ENCODE measurements at regions not wholly inside any gene's neighbourhood (a gene's known extent, or its start where the extent isn't known, plus 50 kb on each side); places are given as distances from the start of the nearest gene placed in this dataset.

DNA sequence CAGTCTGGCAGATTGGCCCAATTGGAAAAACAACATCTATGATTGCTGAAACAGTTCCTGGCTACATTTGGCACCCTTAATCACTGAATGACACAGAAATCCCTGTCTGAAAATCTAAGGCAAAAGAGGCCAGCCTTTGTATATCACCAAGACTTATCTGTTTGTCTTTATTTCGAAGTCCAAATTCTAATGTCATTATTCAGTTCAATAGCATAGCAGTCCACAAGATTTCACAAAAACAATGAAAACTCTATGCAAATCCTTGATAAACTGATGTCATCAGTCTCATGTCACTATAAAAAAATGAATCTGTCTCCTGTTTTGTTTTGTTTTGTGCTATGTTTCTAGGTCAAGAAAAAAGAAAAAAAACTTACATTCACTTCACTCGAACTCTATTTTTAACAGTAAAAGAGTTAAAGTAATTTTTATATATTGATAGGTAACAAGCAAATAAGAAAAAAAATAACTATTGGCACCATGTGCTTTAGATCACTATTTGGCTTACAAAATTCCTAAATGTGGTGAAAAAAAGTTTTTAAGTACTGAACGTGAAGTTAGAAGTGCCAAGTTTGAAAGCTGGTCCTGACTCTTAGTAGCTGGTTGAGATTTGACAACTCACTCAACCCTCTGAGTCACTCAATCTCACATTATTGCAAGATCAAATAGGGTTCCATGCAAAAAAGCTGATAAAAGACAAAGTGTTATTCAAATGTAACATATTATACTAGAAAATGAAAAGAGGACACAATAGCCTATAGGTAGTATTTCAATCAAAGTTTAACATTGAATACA is 359.3 kb downstream of the IRS1 start:
- in situ Hi-C loops (cut with MboI; ENCODE audit: low pct_unique_long_range_greater_than_20kb, low sequenced_read_pairs, unreplicated experiment) = no loop called here
- no peak for DNase-seq (ENCODE audit: low spot score)
- TF ChIP-seq, protein P1, sequence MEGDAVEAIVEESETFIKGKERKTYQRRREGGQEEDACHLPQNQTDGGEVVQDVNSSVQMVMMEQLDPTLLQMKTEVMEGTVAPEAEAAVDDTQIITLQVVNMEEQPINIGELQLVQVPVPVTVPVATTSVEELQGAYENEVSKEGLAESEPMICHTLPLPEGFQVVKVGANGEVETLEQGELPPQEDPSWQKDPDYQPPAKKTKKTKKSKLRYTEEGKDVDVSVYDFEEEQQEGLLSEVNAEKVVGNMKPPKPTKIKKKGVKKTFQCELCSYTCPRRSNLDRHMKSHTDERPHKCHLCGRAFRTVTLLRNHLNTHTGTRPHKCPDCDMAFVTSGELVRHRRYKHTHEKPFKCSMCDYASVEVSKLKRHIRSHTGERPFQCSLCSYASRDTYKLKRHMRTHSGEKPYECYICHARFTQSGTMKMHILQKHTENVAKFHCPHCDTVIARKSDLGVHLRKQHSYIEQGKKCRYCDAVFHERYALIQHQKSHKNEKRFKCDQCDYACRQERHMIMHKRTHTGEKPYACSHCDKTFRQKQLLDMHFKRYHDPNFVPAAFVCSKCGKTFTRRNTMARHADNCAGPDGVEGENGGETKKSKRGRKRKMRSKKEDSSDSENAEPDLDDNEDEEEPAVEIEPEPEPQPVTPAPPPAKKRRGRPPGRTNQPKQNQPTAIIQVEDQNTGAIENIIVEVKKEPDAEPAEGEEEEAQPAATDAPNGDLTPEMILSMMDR (IDR thresholded peaks at IDR 0.05; ENCODE audit: extremely low read depth, insufficient read depth, missing control alignments) = no peak

DNA sequence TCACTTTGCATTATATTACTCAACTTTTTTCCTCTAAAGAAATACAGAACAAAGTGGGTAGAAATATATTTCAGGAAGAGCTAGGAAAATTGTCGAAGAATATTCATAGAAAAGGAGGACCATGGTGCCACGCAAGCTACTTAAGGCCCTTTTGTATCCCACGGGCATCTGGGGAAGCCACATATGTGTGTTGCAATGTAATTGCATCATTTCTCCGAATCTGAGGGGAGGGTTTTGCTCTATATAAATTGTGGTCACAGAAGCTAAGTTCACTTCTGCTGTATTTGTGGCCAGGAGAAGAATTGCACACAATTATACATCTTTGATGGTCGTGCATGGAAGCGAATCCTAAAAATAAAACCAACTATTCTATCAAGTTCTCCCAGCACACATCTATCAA is 360.3 kb downstream of the IRS1 start:
- in situ Hi-C loops (cut with MboI; ENCODE audit: low pct_unique_long_range_greater_than_20kb, low sequenced_read_pairs, unreplicated experiment) = no loop called here
- TF ChIP-seq, protein P1 (IDR thresholded peaks at IDR 0.05; ENCODE audit: extremely low read depth, insufficient read depth, missing control alignments) = no peak
- no peak for DNase-seq (ENCODE audit: low spot score)

DNA sequence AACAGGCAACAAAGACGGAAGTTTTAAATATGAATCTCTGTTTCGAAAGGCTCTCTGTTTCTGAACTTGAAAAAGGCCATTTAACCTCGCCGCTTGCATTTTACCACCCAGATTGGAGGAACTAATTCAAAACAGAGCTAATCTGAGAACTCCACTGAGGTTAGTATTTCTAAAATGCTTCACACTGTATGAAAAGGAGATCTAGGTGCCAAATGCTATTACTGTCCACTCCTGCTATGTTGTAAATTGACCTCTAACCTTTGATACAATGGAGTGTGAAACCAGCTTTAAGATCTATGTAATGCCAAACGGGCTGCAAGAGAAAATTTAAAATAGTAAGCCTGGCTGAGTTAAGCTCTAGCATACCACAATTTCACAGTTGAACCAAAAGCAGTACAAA is 364.5 kb downstream of the IRS1 start:
- in situ Hi-C loops (cut with MboI; ENCODE audit: low pct_unique_long_range_greater_than_20kb, low sequenced_read_pairs, unreplicated experiment) = no loop called here
- no peak for DNase-seq (ENCODE audit: low spot score)
- TF ChIP-seq, protein P1 (IDR thresholded peaks at IDR 0.05; ENCODE audit: extremely low read depth, insufficient read depth, missing control alignments) = no peak

DNA sequence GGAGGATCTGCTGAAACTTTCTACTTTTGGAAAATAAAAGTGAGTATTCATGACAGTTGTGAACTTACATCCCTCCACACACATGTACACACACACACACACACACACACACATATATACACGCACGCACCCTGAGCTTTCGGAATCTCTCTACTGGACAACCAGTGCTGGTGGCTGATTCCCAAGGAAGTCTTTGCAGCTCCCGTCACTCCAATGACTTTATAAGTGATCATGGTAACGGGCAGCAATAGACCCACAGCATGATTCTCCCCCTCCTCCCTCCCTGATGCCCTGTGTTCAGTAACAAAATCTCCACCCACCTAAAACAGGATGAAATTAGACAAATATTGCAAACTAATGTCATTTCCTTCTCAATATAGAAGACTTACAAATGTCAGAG is 364.9 kb downstream of the IRS1 start:
- DNase-seq (ENCODE audit: low spot score) = no peak
- in situ Hi-C loops (cut with MboI; ENCODE audit: low pct_unique_long_range_greater_than_20kb, low sequenced_read_pairs, unreplicated experiment) = no loop called here
- TF ChIP-seq, protein P1 (IDR thresholded peaks at IDR 0.05; ENCODE audit: extremely low read depth, insufficient read depth, missing control alignments) = no peak

DNA sequence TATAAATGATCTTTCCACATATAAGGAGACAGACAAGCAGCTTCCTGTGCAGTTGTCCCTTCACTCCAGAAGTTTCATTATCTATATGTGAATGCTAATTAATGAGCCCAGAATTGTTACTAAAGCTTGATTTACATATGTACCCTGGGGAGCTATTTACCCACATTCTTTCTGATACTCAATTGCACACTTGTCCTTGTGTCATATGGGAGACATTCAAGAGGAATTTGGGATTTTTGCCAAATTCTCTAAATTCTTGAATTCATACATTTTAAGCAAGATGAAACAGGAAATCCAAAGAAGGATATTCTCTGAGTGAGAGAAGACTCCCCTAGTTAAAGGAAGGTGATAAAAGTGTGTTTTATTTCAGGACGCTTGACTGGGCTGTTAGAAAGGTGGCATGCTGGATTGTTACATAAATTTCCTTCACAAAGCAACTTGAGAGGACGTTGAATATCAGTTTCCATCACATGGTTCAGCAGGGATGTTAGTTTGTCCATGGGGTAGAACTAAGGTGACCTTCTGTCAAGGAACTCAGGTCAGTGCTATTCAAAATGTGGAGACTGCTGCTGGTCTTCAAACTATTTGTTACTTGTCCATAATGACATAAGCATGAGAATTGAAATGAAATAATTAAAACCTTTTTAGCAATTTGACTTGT is 368.2 kb downstream of the IRS1 start:
- in situ Hi-C loops (cut with MboI; ENCODE audit: low pct_unique_long_range_greater_than_20kb, low sequenced_read_pairs, unreplicated experiment) = no loop called here
- TF ChIP-seq, protein P1 (IDR thresholded peaks at IDR 0.05; ENCODE audit: extremely low read depth, insufficient read depth, missing control alignments) = no peak
- no peak for DNase-seq (ENCODE audit: low spot score)

DNA sequence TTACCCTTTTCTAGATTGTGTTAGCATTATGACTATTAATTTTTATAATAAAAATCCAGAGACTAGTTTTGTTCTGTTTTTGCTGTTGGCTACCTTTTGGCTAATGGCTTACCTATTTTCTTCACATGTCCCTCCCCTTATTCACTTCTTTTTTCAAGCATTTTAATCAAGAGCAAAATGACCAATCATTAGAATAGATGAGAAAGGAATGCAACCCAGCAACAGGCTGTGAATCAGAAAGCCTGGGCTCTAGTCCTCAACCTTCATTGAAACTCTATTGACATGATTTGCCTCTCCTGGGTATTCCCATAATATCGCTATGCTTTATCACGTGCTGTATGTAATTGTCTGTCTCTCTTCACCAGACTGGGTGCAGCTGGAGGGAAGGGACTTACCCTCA is 370.1 kb downstream of the IRS1 start:
- TF ChIP-seq, protein P1 (IDR thresholded peaks at IDR 0.05; ENCODE audit: extremely low read depth, insufficient read depth, missing control alignments) = no peak
- DNase-seq (ENCODE audit: low spot score) = no peak
- in situ Hi-C loops (cut with MboI; ENCODE audit: low pct_unique_long_range_greater_than_20kb, low sequenced_read_pairs, unreplicated experiment) = no loop called here
